Heart right ventricle (tissue), 16 donors: ENCODE measurements at regions not wholly inside any gene's neighbourhood (a gene's known extent, or its start where the extent isn't known, plus 50 kb on each side); places are given as distances from the start of the nearest gene placed in this dataset.

Experiments
- ATAC-seq, 8 donors: fragments of 200-7000 bp; cut with Tn5 transposase; one replicate each; pipeline ENCODE4 v1.9.1; 2020; ENCODE audit warnings: mild to moderate bottlenecking in 8 of 8, moderate library complexity in 8 of 8, moderate number of reproducible peaks in 1 of 8
- DNase-seq, 2 donors: peaks; one replicate each; pipeline ENCODE4 v3.0.0-alpha.2; 2020
- H3K27ac ChIP-seq, 10 donors: fragments of 200-600 bp; sonication (generic) in 2 of 10; one replicate each; pipeline versions ENCODE4 v1.5.0 to v1.8.0; 2020 to 2022; ENCODE audit warnings: mild to moderate bottlenecking in 3 of 10
- H3K27me3 ChIP-seq, 7 donors: fragments of 200-600 bp; one replicate each; pipeline ENCODE4 v1.8.0; 2021 to 2022; ENCODE audit warnings: mild to moderate bottlenecking in 2 of 7
- H3K36me3 ChIP-seq, 9 donors: fragments of 200-600 bp; sonication (generic) in 1 of 9; one replicate each; pipeline versions ENCODE4 v1.5.0 to v1.8.0; 2020 to 2022; ENCODE audit warnings: mild to moderate bottlenecking in 2 of 9
- H3K4me1 ChIP-seq, 9 donors: fragments of 200-600 bp; sonication (generic) in 1 of 9; one replicate each; pipeline versions ENCODE4 v1.5.0 to v1.8.0; 2020 to 2022; ENCODE audit warnings: mild to moderate bottlenecking in 4 of 9
- H3K4me3 ChIP-seq, 10 donors: fragments of 200-600 bp; sonication (generic) in 2 of 10; one replicate each; pipeline versions ENCODE4 v1.5.0 to v1.8.0; 2020 to 2022; ENCODE audit warnings: mild to moderate bottlenecking in 7 of 10, moderate library complexity in 2 of 10
- H3K9me3 ChIP-seq, 11 donors: fragments of 200-600 bp in 10 of 11; sonication (generic) in 2 of 11; one replicate each; pipeline versions ENCODE4 v1.5.0 to v1.8.0; 2013 to 2022; ENCODE audit warnings: mild to moderate bottlenecking in 2 of 11, control low read depth in 1 of 11, moderate library complexity in 1 of 11
- WGBS, 2 donors: extraction: QIAGEN DNeasy Blood & Tissue Kit; methylation state at CpG; one replicate each; pipeline ENCODE4 v1.1.7; 2013; ENCODE audit warnings: inconsistent platforms in 1 of 2; 5-methylcytosine and 5-hydroxymethylcytosine counted together
- intact Hi-C, 10 donors: fragments of 100-400 bp; cut with DNase I; formaldehyde crosslinking; loops; one replicate each; pipeline versions ENCODE4 v1.11.1 to v1.14.2; 2022
- TF ChIP-seq, protein P1 (sequence below), 9 donors: fragments of 200-600 bp; sonication (generic) in 2 of 9; IDR thresholded peaks; one replicate each; pipeline versions ENCODE4 v1.5.0 to v1.8.0; 2021 to 2022; ENCODE audit warnings: antibody characterized with exemption in 9 of 9, mild to moderate bottlenecking in 5 of 9, moderate library complexity in 1 of 9
- donor health status: Arrhythmogenic right ventricular cardiomyopathy.
- donor health status: ischemic (EF 13 %, LVEDD 7.1; RV severe dilation, severe dysfunction).
- donor health status: healthy with polysubstance abuse.
- donor health status: DM: no; HTN: yes; CAD: no.
- donor health status: DM: no; HTN: no; CAD: no.
- donor health status: ischemic (EF 25% LVEDD 6.9; RV normal size, moderate dysfunction).
- donor health status: ischemic (EF 25% LVEDD 5.7; RV mildly dilated, moderate dysfunction).
- donor health status: healthy.
- donor health status: DM: yes; HTN: yes; CAD: no.
- donor health status: Ischemic cardiomyopathy.
- donor health status: ischemic (EF 35%, LVEDD 5.7; RV mildly dilated, moderate dysfunction).
- donor health status: nonischemic (EF 11% LVEDD 7.7; RV severe dilation, severe dysfunction).
- donor health status: DM: yes; HTN: yes; CAD: no.
- donor health status: PGD.
- donor health status: ischemic (EF 29% LVEDD 5.4; RV normal size, mild dysfunction).
- donor health status: nonischemic (EF 23%, LVEDD 6.1; RV moderate dilation, normal function).

DNA sequence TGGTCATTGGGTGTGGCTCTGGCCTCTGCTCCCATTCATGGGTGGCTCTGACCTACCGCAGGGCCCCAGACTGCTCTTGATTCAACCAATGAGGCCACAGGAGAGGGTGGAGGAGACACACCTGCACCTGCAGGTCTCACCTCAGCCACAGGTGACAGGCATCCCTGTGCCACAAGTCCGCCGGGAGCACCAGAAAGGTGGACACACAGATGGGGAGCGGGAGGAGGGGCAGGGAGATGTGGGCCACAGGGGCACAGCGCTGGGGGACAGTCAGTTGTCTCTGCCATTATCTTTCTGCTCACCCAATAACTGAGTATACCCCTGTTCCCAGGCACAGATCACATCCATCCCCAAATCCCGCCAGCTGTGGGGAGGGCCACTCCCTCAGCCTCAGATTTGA is 189.1 kb upstream of the SALL3 start:
- H3K4me1 ChIP-seq: no peaks in the 10 kb centered on the region
- WGBS, 2 donors: 87 to 88% methylated on average over 6 of the region's 6 CpGs
- H3K36me3 ChIP-seq: no peaks in the 10 kb centered on the region
- H3K27ac ChIP-seq: no peak overlapping the region
- H3K27me3 ChIP-seq: peaks cover 0 to 19% (median 6%) of the 10 kb centered on the region in 7 donors
- ATAC-seq (no peak), DNase-seq (no peak)
- TF ChIP-seq, protein P1, sequence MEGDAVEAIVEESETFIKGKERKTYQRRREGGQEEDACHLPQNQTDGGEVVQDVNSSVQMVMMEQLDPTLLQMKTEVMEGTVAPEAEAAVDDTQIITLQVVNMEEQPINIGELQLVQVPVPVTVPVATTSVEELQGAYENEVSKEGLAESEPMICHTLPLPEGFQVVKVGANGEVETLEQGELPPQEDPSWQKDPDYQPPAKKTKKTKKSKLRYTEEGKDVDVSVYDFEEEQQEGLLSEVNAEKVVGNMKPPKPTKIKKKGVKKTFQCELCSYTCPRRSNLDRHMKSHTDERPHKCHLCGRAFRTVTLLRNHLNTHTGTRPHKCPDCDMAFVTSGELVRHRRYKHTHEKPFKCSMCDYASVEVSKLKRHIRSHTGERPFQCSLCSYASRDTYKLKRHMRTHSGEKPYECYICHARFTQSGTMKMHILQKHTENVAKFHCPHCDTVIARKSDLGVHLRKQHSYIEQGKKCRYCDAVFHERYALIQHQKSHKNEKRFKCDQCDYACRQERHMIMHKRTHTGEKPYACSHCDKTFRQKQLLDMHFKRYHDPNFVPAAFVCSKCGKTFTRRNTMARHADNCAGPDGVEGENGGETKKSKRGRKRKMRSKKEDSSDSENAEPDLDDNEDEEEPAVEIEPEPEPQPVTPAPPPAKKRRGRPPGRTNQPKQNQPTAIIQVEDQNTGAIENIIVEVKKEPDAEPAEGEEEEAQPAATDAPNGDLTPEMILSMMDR (IDR thresholded peaks at IDR 0.05): no peak
- no peak overlapping the region for H3K4me3 ChIP-seq
- intact Hi-C loops: no loop called here
- H3K9me3 ChIP-seq: no peaks in the 10 kb centered on the region

DNA sequence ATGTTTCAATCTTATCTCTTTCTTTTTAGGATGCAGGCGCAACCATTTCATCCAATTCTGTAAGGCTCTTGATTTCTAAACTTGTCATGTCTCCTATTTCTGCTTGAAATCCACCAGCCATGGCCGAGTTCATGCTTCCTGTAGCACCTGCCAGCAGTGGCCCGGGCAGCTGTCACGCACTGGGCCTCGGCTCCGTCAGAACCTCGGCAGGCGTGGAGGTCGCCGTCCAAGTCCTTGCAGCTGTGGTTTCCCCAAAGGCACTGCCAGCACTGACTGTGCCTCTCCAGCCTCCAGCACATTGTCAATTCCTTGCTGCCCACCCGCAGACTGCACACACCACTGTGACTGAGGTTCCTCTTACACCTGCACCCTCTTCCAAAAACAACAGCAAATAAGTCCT is 188.7 kb upstream of the SALL3 start:
- H3K4me1 ChIP-seq: no peaks in the 10 kb centered on the region
- TF ChIP-seq, protein P1 (IDR thresholded peaks at IDR 0.05): no peak
- DNase-seq (no peak), ATAC-seq (no peak)
- no peaks in the 10 kb centered on the region for H3K36me3 ChIP-seq
- H3K27me3 ChIP-seq: peaks cover 0 to 19% (median 6%) of the 10 kb centered on the region in 7 donors
- 84 to 89% methylated on average over 11 of the region's 11 CpGs for WGBS, 2 donors
- no peak overlapping the region for H3K4me3 ChIP-seq
- no peak overlapping the region for H3K27ac ChIP-seq
- intact Hi-C loops: no loop called here
- no peaks in the 10 kb centered on the region for H3K9me3 ChIP-seq

GRCh38 chr18:78792094-78792493 is 187.5 kb upstream of the SALL3 start:
- Histone ChIP-seq H3K36me3 (no peaks in the 10 kb centered on the region), H3K4me3 (no peak overlapping the region), H3K27me3 (peaks cover 0 to 19% (median 6%) of the 10 kb centered on the region in 7 donors), H3K27ac (no peak overlapping the region), H3K4me1 (no peaks in the 10 kb centered on the region), H3K9me3 (no peaks in the 10 kb centered on the region)
- WGBS, 2 donors: 85 to 88% methylated on average over 9 of the region's 9 CpGs
- ATAC-seq (no peak), DNase-seq (no peak)
- TF ChIP-seq, protein P1 (IDR thresholded peaks at IDR 0.05): no peak
- intact Hi-C loops: no loop called here

- DNase-seq (no peak), ATAC-seq (no peak)
- WGBS, 2 donors: 94 to 97% methylated on average over 20 of the region's 20 CpGs
- Histone ChIP-seq H3K36me3 (no peaks in the 10 kb centered on the region), H3K4me3 (no peak overlapping the region), H3K4me1 (no peaks in the 10 kb centered on the region), H3K27me3 (peaks cover 0 to 19% (median 6%) of the 10 kb centered on the region in 7 donors), H3K9me3 (no peaks in the 10 kb centered on the region), H3K27ac (no peak overlapping the region)
- TF ChIP-seq, protein P1 (IDR thresholded peaks at IDR 0.05): no peak
- intact Hi-C loops: no loop called here
Measured at GRCh38 chr18:78792736-78793135, 186.9 kb upstream of the SALL3 start.
